Transverse colon (tissue), 4 donors: ENCODE measurements at regions not wholly inside any gene's neighbourhood (a gene's known extent, or its start where the extent isn't known, plus 50 kb on each side); places are given as distances from the start of the nearest gene placed in this dataset.

ENCODE experiments used
- CTCF ChIP-seq, 5 experiments: fragments of 200-600 bp in 3 of 5; fragments of 450-650 bp in 2 of 5; sonication (generic) in 3 of 5; IDR thresholded peaks; 1 replicate in 2 of 5; 2 replicates in 3 of 5; pipeline ENCODE4 v1.5.1; 2016 to 2017; ENCODE audit warnings: antibody characterized with exemption in 5 of 5, inconsistent platforms in 3 of 5, mild to moderate bottlenecking in 2 of 5, moderate library complexity in 1 of 5
- EP300 ChIP-seq: sonication (generic); formaldehyde crosslinking; IDR thresholded peaks from one replicate; pipeline ENCODE4 v1.6.1; 2017; ENCODE audit warnings: antibody characterized with exemption, low read depth
- POLR2A ChIP-seq: fragments of 450-650 bp; IDR thresholded peaks from one replicate; pipeline ENCODE4 v1.6.1; 2016; ENCODE audit warnings: antibody characterized with exemption, mild to moderate bottlenecking, moderate library complexity
- POLR2AphosphoS5 ChIP-seq, 3 donors: sonication (generic); formaldehyde crosslinking; IDR thresholded peaks; one replicate each; pipeline ENCODE4 v1.6.1; 2016; ENCODE audit warnings: antibody characterized with exemption in 3 of 3

- TF ChIP-seq POLR2A (no peak), EP300 (no peak), CTCF (IDR thresholded peaks at IDR 0.05) (no peak), POLR2AphosphoS5 (IDR thresholded peaks at IDR 0.05) (no peak)
Observed at GRCh38 chr1:106814418-106814817, 242.1 kb upstream of the PRMT6 start.
